ENCODE measurements at regions not wholly inside any gene's neighbourhood (a gene's known extent, or its start where the extent isn't known, plus 50 kb on each side); places are given as distances from the start of the nearest gene placed in this dataset.

GRCh38 chr4:171759274-171759673 is 53.9 kb upstream of the GALNTL6 start:
- H3K4me3 ChIP-seq (ENCODE audit: low read length in 3 of 3) = no peak overlapping the region
- no peaks in the 10 kb centered on the region for H3K4me1 ChIP-seq (ENCODE audit: control insufficient read depth in 2 of 3, insufficient read depth in 2 of 3, low read depth in 1 of 3, low read length in 3 of 3)
- intact Hi-C loops (cut with DNase I) = no loop called here
- DNase-seq (no peak), FAIRE-seq (no peak)
- H3K27ac ChIP-seq (ENCODE audit: low read depth in 2 of 2, low read length in 2 of 2) = no peak overlapping the region
- TF ChIP-seq CTCF (IDR thresholded peaks at IDR 0.05; ENCODE audit: borderline replicate concordance, extremely low read depth, insufficient read depth) = no peak
- no peaks in the 10 kb centered on the region for H3K36me3 ChIP-seq (ENCODE audit: control insufficient read depth in 2 of 3, insufficient read depth in 3 of 3, low read length in 3 of 3)
- no peaks in the 10 kb centered on the region for H3K9me3 ChIP-seq (ENCODE audit: control insufficient read depth in 2 of 3, insufficient read depth in 1 of 3, low read length in 3 of 3)
- no peaks in the 10 kb centered on the region for H3K27me3 ChIP-seq (ENCODE audit: control insufficient read depth, insufficient read depth, low read length)
- H3K9ac ChIP-seq (ENCODE audit: low read length in 3 of 3) = no peak overlapping the region

DNA sequence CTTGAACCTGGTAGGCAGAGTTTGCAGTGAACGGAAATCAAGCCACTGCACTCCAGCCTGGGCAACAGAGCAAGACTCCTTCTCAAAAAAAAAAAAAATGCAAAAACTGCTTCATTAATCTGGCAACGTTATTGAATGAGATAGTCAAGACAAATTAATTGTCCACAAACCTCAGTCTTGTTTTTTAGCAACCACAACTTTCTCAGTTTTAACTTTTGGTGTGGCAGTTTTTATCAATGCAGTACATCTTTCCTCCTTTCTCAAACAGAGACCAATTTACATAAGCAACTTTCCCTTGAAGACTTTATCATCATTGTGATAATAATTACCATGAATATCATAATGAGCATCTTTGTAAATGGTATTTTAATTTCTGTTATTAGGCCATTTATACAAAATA is 61.7 kb upstream of the GALNTL6 start:
- intact Hi-C loops (cut with DNase I) = no loop called here
- Histone ChIP-seq H3K9ac (ENCODE audit: low read length in 3 of 3) (no peak overlapping the region), H3K4me1 (ENCODE audit: control insufficient read depth in 2 of 3, insufficient read depth in 2 of 3, low read depth in 1 of 3, low read length in 3 of 3) (no peaks in the 10 kb centered on the region), H3K9me3 (ENCODE audit: control insufficient read depth in 2 of 3, insufficient read depth in 1 of 3, low read length in 3 of 3) (no peaks in the 10 kb centered on the region), H3K27me3 (ENCODE audit: control insufficient read depth, insufficient read depth, low read length) (no peaks in the 10 kb centered on the region), H3K27ac (ENCODE audit: low read depth in 2 of 2, low read length in 2 of 2) (no peak overlapping the region), H3K4me3 (ENCODE audit: low read length in 3 of 3) (no peak overlapping the region), H3K36me3 (ENCODE audit: control insufficient read depth in 2 of 3, insufficient read depth in 3 of 3, low read length in 3 of 3) (no peaks in the 10 kb centered on the region)
- no peak for TF ChIP-seq CTCF (IDR thresholded peaks at IDR 0.05; ENCODE audit: borderline replicate concordance, extremely low read depth, insufficient read depth)
- FAIRE-seq = no peak
- no peak for DNase-seq

GRCh38 chr4:171746418-171746817 is 66.8 kb upstream of the GALNTL6 start:
- Histone ChIP-seq H3K4me3 (ENCODE audit: low read length in 3 of 3) (no peak overlapping the region), H3K9ac (ENCODE audit: low read length in 3 of 3) (no peak overlapping the region), H3K27me3 (ENCODE audit: control insufficient read depth, insufficient read depth, low read length) (no peaks in the 10 kb centered on the region), H3K36me3 (ENCODE audit: control insufficient read depth in 2 of 3, insufficient read depth in 3 of 3, low read length in 3 of 3) (no peaks in the 10 kb centered on the region), H3K4me1 (ENCODE audit: control insufficient read depth in 2 of 3, insufficient read depth in 2 of 3, low read depth in 1 of 3, low read length in 3 of 3) (no peaks in the 10 kb centered on the region), H3K9me3 (ENCODE audit: control insufficient read depth in 2 of 3, insufficient read depth in 1 of 3, low read length in 3 of 3) (no peaks in the 10 kb centered on the region), H3K27ac (ENCODE audit: low read depth in 2 of 2, low read length in 2 of 2) (no peak overlapping the region)
- FAIRE-seq (no peak), DNase-seq (no peak)
- intact Hi-C loops (cut with DNase I) = no loop called here
- no peak for TF ChIP-seq CTCF (IDR thresholded peaks at IDR 0.05; ENCODE audit: borderline replicate concordance, extremely low read depth, insufficient read depth)

- intact Hi-C loops (cut with DNase I) = no loop called here
- H3K27me3 ChIP-seq (ENCODE audit: control insufficient read depth, insufficient read depth, low read length) = no peaks in the 10 kb centered on the region
- H3K9me3 ChIP-seq (ENCODE audit: control insufficient read depth in 2 of 3, insufficient read depth in 1 of 3, low read length in 3 of 3) = no peaks in the 10 kb centered on the region
- no peak overlapping the region for H3K27ac ChIP-seq (ENCODE audit: low read depth in 2 of 2, low read length in 2 of 2)
- no peak overlapping the region for H3K4me3 ChIP-seq (ENCODE audit: low read length in 3 of 3)
- TF ChIP-seq CTCF (IDR thresholded peaks at IDR 0.05; ENCODE audit: borderline replicate concordance, extremely low read depth, insufficient read depth) = no peak
- FAIRE-seq (no peak), DNase-seq (no peak)
- H3K36me3 ChIP-seq (ENCODE audit: control insufficient read depth in 2 of 3, insufficient read depth in 3 of 3, low read length in 3 of 3) = no peaks in the 10 kb centered on the region
- no peak overlapping the region for H3K9ac ChIP-seq (ENCODE audit: low read length in 3 of 3)
- H3K4me1 ChIP-seq (ENCODE audit: control insufficient read depth in 2 of 3, insufficient read depth in 2 of 3, low read depth in 1 of 3, low read length in 3 of 3) = no peaks in the 10 kb centered on the region
Observed at GRCh38 chr4:171742436-171742835, 70.8 kb upstream of the GALNTL6 start.

All from kidney (tissue), 13 donors.